ENCODE measurements at regions not wholly inside any gene's neighbourhood (a gene's known extent, or its start where the extent isn't known, plus 50 kb on each side); places are given as distances from the start of the nearest gene placed in this dataset.
A peak's percentile ranks its signal among the peaks of the same experiment; 100 is the strongest.

DNA sequence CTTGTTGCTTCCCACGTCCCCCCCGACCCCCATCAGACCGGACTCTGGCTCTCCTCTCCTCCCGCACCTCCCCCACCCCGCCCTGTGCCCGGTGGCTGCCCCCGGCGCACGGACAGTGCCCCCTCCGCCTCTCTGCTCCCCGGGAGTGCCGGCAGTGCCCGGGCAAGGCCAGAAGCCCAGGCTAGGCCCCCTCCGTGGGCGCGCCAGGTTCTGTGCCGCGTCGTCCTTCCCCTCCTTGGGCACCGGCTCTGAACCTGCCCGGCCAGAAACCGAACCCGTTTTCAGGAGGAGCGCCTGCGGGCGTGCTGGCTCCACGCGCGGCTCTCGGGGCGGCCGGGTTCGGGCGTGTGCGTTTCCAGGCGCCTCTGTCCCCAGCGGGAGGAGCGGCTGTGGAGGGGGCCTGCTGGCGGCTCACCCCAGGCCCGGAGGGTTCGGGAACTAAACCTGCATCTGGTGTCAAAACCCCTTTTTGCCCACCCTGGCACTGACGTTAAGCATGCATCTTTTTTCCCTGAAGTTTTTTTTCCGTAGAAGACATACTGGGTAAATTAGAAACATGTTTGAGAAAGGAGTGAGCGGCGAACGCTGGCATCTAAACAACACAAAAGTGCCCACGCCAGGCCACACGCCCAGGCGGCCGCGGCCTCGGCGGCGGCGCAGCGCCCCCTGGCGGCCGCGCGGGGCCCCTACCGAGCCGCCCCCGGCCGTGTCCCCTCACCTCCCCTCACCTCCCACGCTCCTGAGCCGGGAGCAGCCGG lies 123.9 kb upstream of the SLC1A4 start:
- TF ChIP-seq, protein P1, sequence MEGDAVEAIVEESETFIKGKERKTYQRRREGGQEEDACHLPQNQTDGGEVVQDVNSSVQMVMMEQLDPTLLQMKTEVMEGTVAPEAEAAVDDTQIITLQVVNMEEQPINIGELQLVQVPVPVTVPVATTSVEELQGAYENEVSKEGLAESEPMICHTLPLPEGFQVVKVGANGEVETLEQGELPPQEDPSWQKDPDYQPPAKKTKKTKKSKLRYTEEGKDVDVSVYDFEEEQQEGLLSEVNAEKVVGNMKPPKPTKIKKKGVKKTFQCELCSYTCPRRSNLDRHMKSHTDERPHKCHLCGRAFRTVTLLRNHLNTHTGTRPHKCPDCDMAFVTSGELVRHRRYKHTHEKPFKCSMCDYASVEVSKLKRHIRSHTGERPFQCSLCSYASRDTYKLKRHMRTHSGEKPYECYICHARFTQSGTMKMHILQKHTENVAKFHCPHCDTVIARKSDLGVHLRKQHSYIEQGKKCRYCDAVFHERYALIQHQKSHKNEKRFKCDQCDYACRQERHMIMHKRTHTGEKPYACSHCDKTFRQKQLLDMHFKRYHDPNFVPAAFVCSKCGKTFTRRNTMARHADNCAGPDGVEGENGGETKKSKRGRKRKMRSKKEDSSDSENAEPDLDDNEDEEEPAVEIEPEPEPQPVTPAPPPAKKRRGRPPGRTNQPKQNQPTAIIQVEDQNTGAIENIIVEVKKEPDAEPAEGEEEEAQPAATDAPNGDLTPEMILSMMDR (IDR thresholded peaks at IDR 0.05), result peak; percentile 63 to 97 (median 92)
- TF ChIP-seq POLR2A (IDR thresholded peaks at IDR 0.05), result no peak
